Right lobe of liver (tissue), 6 donors: ENCODE measurements at regions not wholly inside any gene's neighbourhood (a gene's known extent, or its start where the extent isn't known, plus 50 kb on each side); places are given as distances from the start of the nearest gene placed in this dataset.
"Not testable (repeated sequence)": the region's sequence is repeated elsewhere in the genome, so short reads cannot be mapped to it uniquely, and the experiment has no call there.

ENCODE experiments used
- ATAC-seq, 4 donors: fragments of 200-7000 bp; cut with Tn5 transposase; one replicate each; pipeline ENCODE4 v1.9.1; 2020; ENCODE audit warnings: mild to moderate bottlenecking in 4 of 4, moderate library complexity in 4 of 4
- DNase-seq, 3 donors: peaks; one replicate each; pipeline ENCODE4 v3.0.0-alpha.2; 2020
- H3K27ac ChIP-seq, 3 donors: fragments of 200-600 bp; one replicate each; pipeline ENCODE4 v1.8.0; 2022
- H3K27me3 ChIP-seq, 2 donors: fragments of 200-600 bp; one replicate each; pipeline ENCODE4 v1.8.0; 2022
- H3K36me3 ChIP-seq, 4 donors: fragments of 200-600 bp; sonication (generic) in 1 of 4; one replicate each; pipeline versions ENCODE4 v1.5.1 to v1.8.0; 2017 to 2022; ENCODE audit warnings: control low read depth in 1 of 4
- H3K4me1 ChIP-seq, 4 donors: fragments of 200-600 bp; sonication (generic) in 1 of 4; one replicate each; pipeline versions ENCODE4 v1.5.1 to v1.8.0; 2017 to 2022; ENCODE audit warnings: control low read depth in 1 of 4
- H3K4me3 ChIP-seq, 3 donors: fragments of 200-600 bp; one replicate each; pipeline ENCODE4 v1.8.0; 2022
- H3K9me3 ChIP-seq, 4 donors: fragments of 200-600 bp; sonication (generic) in 1 of 4; one replicate each; pipeline versions ENCODE4 v1.5.1 to v1.8.0; 2017 to 2022; ENCODE audit warnings: control low read depth in 1 of 4
- POLR2A ChIP-seq: fragments of 450-650 bp; IDR thresholded peaks from one replicate; pipeline ENCODE4 v1.6.1; 2017; ENCODE audit warnings: antibody characterized with exemption, mild to moderate bottlenecking
- WGBS: methylation state at CpG from one replicate; pipeline ENCODE4 v1.1.6; 2018; ENCODE audit warnings: low coverage, low lambda C conversion rate; ENCODE audit not compliant: insufficient coverage; ENCODE audit errors: missing lambda C conversion rate; 5-methylcytosine and 5-hydroxymethylcytosine counted together
- intact Hi-C, 2 donors: fragments of 100-400 bp; cut with DNase I; formaldehyde crosslinking; loops; one replicate each; pipeline versions ENCODE4 v1.11.2 to v1.14.1; 2022
- TF ChIP-seq, protein P1 (sequence below), 4 donors: fragments of 200-600 bp in 3 of 4; fragments of 450-650 bp in 1 of 4; IDR thresholded peaks; one replicate each; pipeline versions ENCODE4 v1.5.1 to v1.8.0; 2016 to 2022; ENCODE audit warnings: antibody characterized with exemption in 4 of 4, mild to moderate bottlenecking in 2 of 4
- donor health status: DM: no; HTN: yes; CAD: no.
- donor health status: DM: no; HTN: no; CAD: no.
- donor health status: DM: no; HTN: no; CAD: no.
- donor health status: DM: no; HTN: yes; CAD: no.
- donor health status: DM: no; HTN: yes; CAD: no.

GRCh38 chr1:22334860-22335550 is 116.6 kb upstream of the ZBTB40 start:
- no peak overlapping the region for H3K27ac ChIP-seq
- no peak overlapping the region for H3K4me3 ChIP-seq
- intact Hi-C loops, result no loop called here
- no peaks in the 10 kb centered on the region for H3K27me3 ChIP-seq
- WGBS, result 50% methylated on average over 5 of the region's 6 CpGs
- no peaks in the 10 kb centered on the region for H3K36me3 ChIP-seq
- ATAC-seq (peak in 1 of 4 donors; percentile 14), DNase-seq (no peak)
- TF ChIP-seq, protein P1, sequence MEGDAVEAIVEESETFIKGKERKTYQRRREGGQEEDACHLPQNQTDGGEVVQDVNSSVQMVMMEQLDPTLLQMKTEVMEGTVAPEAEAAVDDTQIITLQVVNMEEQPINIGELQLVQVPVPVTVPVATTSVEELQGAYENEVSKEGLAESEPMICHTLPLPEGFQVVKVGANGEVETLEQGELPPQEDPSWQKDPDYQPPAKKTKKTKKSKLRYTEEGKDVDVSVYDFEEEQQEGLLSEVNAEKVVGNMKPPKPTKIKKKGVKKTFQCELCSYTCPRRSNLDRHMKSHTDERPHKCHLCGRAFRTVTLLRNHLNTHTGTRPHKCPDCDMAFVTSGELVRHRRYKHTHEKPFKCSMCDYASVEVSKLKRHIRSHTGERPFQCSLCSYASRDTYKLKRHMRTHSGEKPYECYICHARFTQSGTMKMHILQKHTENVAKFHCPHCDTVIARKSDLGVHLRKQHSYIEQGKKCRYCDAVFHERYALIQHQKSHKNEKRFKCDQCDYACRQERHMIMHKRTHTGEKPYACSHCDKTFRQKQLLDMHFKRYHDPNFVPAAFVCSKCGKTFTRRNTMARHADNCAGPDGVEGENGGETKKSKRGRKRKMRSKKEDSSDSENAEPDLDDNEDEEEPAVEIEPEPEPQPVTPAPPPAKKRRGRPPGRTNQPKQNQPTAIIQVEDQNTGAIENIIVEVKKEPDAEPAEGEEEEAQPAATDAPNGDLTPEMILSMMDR (IDR thresholded peaks at IDR 0.05), result no peak
- TF ChIP-seq POLR2A, result no peak
- H3K9me3 ChIP-seq, result no peaks in the 10 kb centered on the region
- H3K4me1 ChIP-seq, result peaks cover 0 to 16% (median 5%) of the 10 kb centered on the region in 4 donors

DNA sequence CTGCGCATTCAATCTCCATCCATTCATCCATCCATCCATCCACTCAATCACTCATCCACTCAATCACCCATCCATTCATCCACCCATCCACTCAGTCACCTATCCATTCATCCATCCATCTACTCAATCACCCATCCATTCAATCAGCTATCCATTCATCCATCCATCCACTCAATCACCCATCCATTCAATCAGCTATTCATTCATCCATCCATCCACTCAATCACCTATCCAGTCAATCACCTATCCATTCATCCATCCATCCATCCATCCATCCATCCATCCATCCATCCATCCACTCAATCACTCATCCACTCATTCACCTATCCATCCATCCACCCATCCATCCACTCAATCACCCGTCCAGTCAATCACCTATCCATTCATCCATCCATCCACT is 115.4 kb upstream of the ZBTB40 start:
- H3K27ac ChIP-seq, H3K9me3 ChIP-seq, ATAC-seq, H3K4me3 ChIP-seq, H3K36me3 ChIP-seq, H3K27me3 ChIP-seq, intact Hi-C loops, DNase-seq: not testable (repeated sequence)
- 90% methylated on average over 2 of the region's 2 CpGs for WGBS
- peaks cover 0 to 16% (median 5%) of the 10 kb centered on the region in 4 donors for H3K4me1 ChIP-seq

- H3K36me3 ChIP-seq, intact Hi-C loops: not testable (repeated sequence)
Measured at GRCh38 chr1:22336696-22337545, 114.7 kb upstream of the ZBTB40 start.

GRCh38 chr1:22338071-22338765 is 113.4 kb upstream of the ZBTB40 start:
- WGBS, result 95% methylated on average over 4 of the region's 12 CpGs
- no peak for ATAC-seq
- no peak for DNase-seq
- no peak overlapping the region for H3K27ac ChIP-seq
- intact Hi-C loops, result no loop called here
- no peaks in the 10 kb centered on the region for H3K27me3 ChIP-seq
- H3K36me3 ChIP-seq, result no peaks in the 10 kb centered on the region
- no peaks in the 10 kb centered on the region for H3K9me3 ChIP-seq
- H3K4me1 ChIP-seq, result peaks cover 0 to 16% (median 5%) of the 10 kb centered on the region in 4 donors
- TF ChIP-seq, protein P1 (IDR thresholded peaks at IDR 0.05), result no peak
- no peak for TF ChIP-seq POLR2A
- no peak overlapping the region for H3K4me3 ChIP-seq

More at GRCh38 chr1:22336696-22337545, 114.7 kb upstream of the ZBTB40 start:
- H3K27me3 ChIP-seq, H3K4me3 ChIP-seq, H3K27ac ChIP-seq, H3K9me3 ChIP-seq, ATAC-seq, DNase-seq: not testable (repeated sequence)
- peaks cover 0 to 16% (median 5%) of the 10 kb centered on the region in 4 donors for H3K4me1 ChIP-seq
- WGBS, result 75% methylated on average over 2 of the region's 2 CpGs

DNA sequence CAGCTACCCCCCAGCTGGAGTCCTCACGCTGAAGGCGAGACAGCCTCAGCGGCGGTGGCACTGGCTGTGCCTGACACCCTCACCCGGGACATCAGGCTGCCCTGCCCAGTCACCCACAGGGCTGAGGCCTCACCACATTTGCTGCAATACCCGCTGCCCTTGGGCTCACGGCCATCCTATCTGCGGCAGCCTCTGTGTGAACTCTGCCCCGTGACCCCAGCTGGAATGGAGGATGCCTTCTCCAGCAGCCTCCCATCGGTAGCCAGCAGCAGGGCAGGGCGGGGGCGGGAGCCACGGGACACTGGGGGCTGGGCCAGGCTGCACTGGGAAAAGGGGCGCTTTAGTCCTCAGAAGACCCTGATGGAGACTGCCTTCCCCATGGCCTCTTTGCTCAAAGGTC is 112.4 kb upstream of the ZBTB40 start:
- Histone ChIP-seq H3K4me1 (peaks cover 0 to 16% (median 5%) of the 10 kb centered on the region in 4 donors), H3K27ac (no peak overlapping the region), H3K4me3 (no peak overlapping the region), H3K9me3 (no peaks in the 10 kb centered on the region), H3K36me3 (no peaks in the 10 kb centered on the region), H3K27me3 (no peaks in the 10 kb centered on the region)
- WGBS, result no CpG with 5 or more reads among the region's 14 CpGs
- DNase-seq (peak; percentile 92 to 96 (median 95)), ATAC-seq (peak; percentile 93 to 98 (median 97))
- intact Hi-C loops, result no loop called here
- TF ChIP-seq, protein P1 (IDR thresholded peaks at IDR 0.05), result peak in 1 of 4 donors; percentile 37
- TF ChIP-seq POLR2A, result no peak
